Hematopoietic multipotent progenitor cell treated with erythropoietin and hydrocortisone succinate and interleukin-3 and kit ligand, for 15 days (in vitro differentiated cells): ENCODE measurements at regions not wholly inside any gene's neighbourhood (a gene's known extent, or its start where the extent isn't known, plus 50 kb on each side); places are given as distances from the start of the nearest gene placed in this dataset.

Experiments used
- DNase-seq: peaks from one replicate; pipeline ENCODE4 v3.0.0-alpha.2; 2015; ENCODE audit warnings: low spot score

DNA sequence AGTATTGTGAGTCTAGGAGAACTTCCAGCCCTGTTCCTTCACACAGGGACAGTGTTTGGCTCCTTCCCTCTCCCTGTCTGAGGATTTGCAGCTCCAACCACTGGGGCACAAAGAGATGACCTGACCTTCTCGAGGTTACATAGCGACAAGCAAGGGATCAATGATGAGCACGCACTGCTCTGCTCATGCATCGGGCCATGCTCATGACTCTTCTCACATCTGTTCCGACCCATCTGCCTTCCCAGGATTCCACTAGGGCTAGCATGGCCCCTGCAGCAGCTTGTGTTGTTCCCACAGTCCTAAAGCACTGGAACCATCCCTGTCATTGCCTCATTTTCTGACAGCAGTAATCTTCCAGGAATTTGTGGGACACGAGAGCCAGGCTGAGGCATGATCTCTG, 78.8 kb upstream of the ARHGAP28 start:
- no peak for DNase-seq

GRCh38 chr18:6652098-6652497, 77.4 kb upstream of the ARHGAP28 start:
- DNase-seq = no peak

GRCh38 chr18:6653880-6654279, 75.6 kb upstream of the ARHGAP28 start:
- no peak for DNase-seq

- DNase-seq = no peak
These were observed 69.4 kb upstream of the ARHGAP28 start for GRCh38 chr18:6659963-6660725.

DNA sequence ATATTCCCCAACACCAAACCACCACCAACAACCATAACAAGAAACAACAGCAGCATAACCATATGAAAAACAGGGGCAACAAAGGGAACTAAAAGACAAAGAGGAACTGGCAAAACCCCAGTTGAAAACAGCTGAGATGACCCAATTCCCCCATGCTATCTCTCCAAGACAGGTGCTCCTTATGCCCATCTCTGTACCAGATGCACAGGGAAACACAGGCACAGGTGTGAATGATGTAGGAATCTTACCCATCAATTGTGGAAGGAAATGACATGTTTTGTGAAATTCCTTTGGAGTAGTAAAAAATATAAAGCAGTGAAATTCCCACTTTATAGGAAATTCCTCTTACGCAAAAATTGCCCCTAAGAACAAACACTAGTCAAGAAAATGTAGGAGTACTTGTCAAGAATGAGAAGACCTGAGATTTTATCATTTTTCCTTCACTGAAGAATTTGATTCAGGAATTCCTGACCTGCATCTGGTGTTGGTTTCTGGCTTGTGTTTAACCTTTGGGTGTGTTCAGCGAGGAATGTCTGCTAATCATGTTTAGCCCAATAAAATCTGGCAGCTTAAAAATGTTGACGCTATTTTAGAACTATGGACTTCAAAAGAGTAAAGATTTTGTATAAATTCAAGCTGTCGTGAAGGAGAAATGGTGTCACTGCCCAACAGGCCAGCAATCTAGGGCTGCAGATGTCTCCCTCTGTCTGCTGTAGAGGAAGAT, 67.7 kb upstream of the ARHGAP28 start:
- DNase-seq = no peak

GRCh38 chr18:6666012-6666685, 63.4 kb upstream of the ARHGAP28 start:
- DNase-seq = no peak

GRCh38 chr18:6668836-6669235, 60.7 kb upstream of the ARHGAP28 start:
- DNase-seq = no peak

GRCh38 chr18:6672821-6673308, 56.7 kb upstream of the ARHGAP28 start:
- no peak for DNase-seq

GRCh38 chr18:6677086-6677485, 52.4 kb upstream of the ARHGAP28 start:
- no peak for DNase-seq

DNA sequence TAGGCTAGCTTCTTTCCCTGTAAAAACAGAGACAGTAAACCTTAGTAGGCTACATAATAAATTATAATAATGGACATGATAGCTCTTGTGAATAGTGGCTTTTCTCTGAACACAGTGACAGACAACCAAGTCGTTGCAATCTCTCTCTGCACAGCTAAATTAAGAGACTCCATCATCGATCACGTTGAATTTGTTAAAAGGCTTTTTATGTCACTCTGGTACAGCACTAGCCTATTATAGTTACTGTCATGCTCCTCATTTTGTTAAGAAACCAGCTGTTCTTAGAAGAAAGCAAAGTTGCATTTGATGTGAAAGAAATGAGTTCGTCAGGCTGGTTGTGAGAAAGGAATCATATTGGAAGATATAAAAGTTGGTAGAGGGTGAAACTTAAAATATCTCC, 50.3 kb upstream of the ARHGAP28 start:
- no peak for DNase-seq
